Loucy (cell line): ENCODE measurements at regions not wholly inside any gene's neighbourhood (a gene's known extent, or its start where the extent isn't known, plus 50 kb on each side); places are given as distances from the start of the nearest gene placed in this dataset.

Experiments
- EZH2phosphoT487 ChIP-seq: fragments of 200-600 bp; IDR thresholded peaks from 2 replicates; pipeline ENCODE4 v1.6.1; 2018; ENCODE audit warnings: antibody characterized with exemption, mild to moderate bottlenecking, moderate library complexity, borderline replicate concordance
- TF ChIP-seq, protein P1 (sequence below): fragments of 200-600 bp; sonication (generic); conservative IDR thresholded peaks from 2 replicates; pipeline ENCODE4 v1.5.1; 2014; ENCODE audit warnings: mild to moderate bottlenecking, antibody characterized with exemption, low read length

DNA sequence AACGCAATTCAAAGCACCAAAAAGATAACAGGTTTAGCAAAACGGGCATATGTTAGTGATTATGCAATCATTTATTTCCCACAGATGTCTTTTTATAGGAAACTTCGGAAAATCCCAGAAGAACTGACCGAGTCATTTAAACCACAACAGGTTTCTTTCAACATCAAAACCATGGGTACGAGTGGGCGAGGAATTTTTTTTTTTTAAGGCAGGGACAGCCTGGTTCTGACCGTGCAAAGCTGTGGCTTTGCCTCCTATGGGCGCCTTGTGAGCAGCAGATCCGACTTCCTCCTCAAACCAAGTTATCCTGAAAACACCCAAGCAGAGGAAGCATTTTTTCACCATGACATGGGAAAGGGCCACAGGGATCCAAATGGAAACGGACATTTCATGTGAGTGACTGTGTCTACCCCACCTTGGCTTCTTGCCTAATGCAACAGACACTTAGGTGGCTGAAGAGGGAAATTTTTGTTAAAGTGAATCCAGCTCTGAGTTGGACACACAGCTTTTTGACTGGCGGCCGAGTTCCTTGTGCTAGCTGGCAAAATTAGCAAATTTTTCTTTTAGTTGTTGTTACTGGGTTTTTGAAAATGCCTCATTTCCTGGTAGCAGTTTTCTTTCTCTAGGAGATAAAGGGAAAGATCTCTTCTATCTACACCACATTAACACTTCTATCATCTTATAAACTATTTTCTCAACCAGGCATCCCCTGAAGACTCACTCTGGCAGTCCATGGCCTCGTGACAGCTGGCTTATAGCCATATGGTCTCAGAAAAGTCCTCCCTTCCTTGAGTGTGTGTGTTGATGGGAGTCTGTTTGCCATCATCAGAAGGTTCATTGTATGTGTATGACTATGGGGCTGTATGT, 487.4 kb upstream of the ZEB2 start:
- TF ChIP-seq, protein P1, sequence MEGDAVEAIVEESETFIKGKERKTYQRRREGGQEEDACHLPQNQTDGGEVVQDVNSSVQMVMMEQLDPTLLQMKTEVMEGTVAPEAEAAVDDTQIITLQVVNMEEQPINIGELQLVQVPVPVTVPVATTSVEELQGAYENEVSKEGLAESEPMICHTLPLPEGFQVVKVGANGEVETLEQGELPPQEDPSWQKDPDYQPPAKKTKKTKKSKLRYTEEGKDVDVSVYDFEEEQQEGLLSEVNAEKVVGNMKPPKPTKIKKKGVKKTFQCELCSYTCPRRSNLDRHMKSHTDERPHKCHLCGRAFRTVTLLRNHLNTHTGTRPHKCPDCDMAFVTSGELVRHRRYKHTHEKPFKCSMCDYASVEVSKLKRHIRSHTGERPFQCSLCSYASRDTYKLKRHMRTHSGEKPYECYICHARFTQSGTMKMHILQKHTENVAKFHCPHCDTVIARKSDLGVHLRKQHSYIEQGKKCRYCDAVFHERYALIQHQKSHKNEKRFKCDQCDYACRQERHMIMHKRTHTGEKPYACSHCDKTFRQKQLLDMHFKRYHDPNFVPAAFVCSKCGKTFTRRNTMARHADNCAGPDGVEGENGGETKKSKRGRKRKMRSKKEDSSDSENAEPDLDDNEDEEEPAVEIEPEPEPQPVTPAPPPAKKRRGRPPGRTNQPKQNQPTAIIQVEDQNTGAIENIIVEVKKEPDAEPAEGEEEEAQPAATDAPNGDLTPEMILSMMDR, result no peak
- TF ChIP-seq EZH2phosphoT487, result no peak
